ENCODE measurements at regions not wholly inside any gene's neighbourhood (a gene's known extent, or its start where the extent isn't known, plus 50 kb on each side); places are given as distances from the start of the nearest gene placed in this dataset.
"Not testable (repeated sequence)": the region's sequence is repeated elsewhere in the genome, so short reads cannot be mapped to it uniquely, and the experiment has no call there.

DNA sequence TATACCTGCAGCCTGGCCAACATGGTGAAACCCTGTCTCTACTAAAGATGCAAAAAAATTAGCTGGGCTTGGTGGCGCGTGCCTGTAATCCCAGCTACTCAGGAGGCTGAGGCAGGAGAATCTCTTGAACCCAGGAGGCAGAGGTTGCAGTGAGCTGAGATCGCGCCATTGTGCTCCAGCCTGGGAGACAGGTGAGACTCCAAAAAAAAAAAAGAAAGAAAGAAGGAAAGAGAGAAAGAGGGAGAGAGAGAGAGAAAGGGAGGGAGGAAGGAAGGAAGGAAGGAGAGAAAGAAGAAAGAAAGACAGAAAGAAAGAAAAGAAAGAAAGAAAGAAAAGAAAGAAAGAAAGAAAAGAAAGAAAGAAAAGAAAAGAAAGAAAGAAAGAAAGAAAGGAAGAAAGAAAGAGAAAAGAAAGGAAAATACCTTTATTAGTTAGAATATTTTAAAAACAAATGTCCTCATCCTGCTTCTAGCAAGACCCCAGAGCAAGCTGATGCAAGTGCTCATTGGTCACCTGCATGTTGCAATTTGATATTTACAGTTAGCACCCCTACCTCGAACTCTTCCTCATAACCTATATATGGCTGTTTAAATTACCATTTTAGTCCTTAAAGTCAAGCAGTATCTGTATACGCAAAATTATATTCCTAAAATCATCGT is 57.0 kb upstream of the TNFAIP3 start:
- TF ChIP-seq, protein P1, sequence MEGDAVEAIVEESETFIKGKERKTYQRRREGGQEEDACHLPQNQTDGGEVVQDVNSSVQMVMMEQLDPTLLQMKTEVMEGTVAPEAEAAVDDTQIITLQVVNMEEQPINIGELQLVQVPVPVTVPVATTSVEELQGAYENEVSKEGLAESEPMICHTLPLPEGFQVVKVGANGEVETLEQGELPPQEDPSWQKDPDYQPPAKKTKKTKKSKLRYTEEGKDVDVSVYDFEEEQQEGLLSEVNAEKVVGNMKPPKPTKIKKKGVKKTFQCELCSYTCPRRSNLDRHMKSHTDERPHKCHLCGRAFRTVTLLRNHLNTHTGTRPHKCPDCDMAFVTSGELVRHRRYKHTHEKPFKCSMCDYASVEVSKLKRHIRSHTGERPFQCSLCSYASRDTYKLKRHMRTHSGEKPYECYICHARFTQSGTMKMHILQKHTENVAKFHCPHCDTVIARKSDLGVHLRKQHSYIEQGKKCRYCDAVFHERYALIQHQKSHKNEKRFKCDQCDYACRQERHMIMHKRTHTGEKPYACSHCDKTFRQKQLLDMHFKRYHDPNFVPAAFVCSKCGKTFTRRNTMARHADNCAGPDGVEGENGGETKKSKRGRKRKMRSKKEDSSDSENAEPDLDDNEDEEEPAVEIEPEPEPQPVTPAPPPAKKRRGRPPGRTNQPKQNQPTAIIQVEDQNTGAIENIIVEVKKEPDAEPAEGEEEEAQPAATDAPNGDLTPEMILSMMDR (conservative IDR thresholded peaks at IDR 0.05; ENCODE audit: low read depth, low read length), result not testable (repeated sequence)
- TF ChIP-seq EZH2 (IDR thresholded peaks at IDR 0.05; ENCODE audit: low read length, unreplicated experiment), result not testable (repeated sequence)

Data from PC-3 (cell line).